ENCODE measurements at regions not wholly inside any gene's neighbourhood (a gene's known extent, or its start where the extent isn't known, plus 50 kb on each side); places are given as distances from the start of the nearest gene placed in this dataset.

GRCh38 chr4:187929024-187929423 lies 66.5 kb upstream of the ZFP42 start:
- Histone ChIP-seq H3K36me3 (ENCODE audit: control insufficient read depth in 1 of 2, insufficient read depth in 2 of 2, low read length in 2 of 2) (no peaks in the 10 kb centered on the region), H3K27ac (ENCODE audit: low read depth, low read length) (no peak overlapping the region), H3K9ac (ENCODE audit: low read depth in 1 of 2, low read length in 2 of 2) (no peak overlapping the region), H3K27me3 (ENCODE audit: control insufficient read depth in 1 of 2, insufficient read depth in 2 of 2, low read length in 2 of 2) (no peaks in the 10 kb centered on the region), H3K4me3 (ENCODE audit: low read depth in 1 of 2, low read length in 2 of 2) (no peak overlapping the region), H3K9me3 (ENCODE audit: control insufficient read depth in 1 of 2, low read length in 2 of 2) (peaks cover 0 to 3% of the 10 kb centered on the region in 2 donors), H3K4me1 (ENCODE audit: control insufficient read depth in 1 of 2, insufficient read depth in 2 of 2, low read length in 2 of 2) (no peaks in the 10 kb centered on the region)

- Histone ChIP-seq H3K27me3 (ENCODE audit: control insufficient read depth in 1 of 2, insufficient read depth in 2 of 2, low read length in 2 of 2) (no peaks in the 10 kb centered on the region), H3K36me3 (ENCODE audit: control insufficient read depth in 1 of 2, insufficient read depth in 2 of 2, low read length in 2 of 2) (no peaks in the 10 kb centered on the region), H3K27ac (ENCODE audit: low read depth, low read length) (no peak overlapping the region), H3K4me3 (ENCODE audit: low read depth in 1 of 2, low read length in 2 of 2) (no peak overlapping the region), H3K4me1 (ENCODE audit: control insufficient read depth in 1 of 2, insufficient read depth in 2 of 2, low read length in 2 of 2) (no peaks in the 10 kb centered on the region), H3K9ac (ENCODE audit: low read depth in 1 of 2, low read length in 2 of 2) (no peak overlapping the region), H3K9me3 (ENCODE audit: control insufficient read depth in 1 of 2, low read length in 2 of 2) (peaks cover 2 to 4% of the 10 kb centered on the region in 2 donors)
These were observed 60.8 kb upstream of the ZFP42 start for GRCh38 chr4:187934766-187935165.

GRCh38 chr4:187937557-187937956 lies 58.0 kb upstream of the ZFP42 start:
- H3K4me3 ChIP-seq (ENCODE audit: low read depth in 1 of 2, low read length in 2 of 2), result no peak overlapping the region
- H3K9me3 ChIP-seq (ENCODE audit: control insufficient read depth in 1 of 2, low read length in 2 of 2), result peaks cover 2 to 4% of the 10 kb centered on the region in 2 donors
- H3K27ac ChIP-seq (ENCODE audit: low read depth, low read length), result no peak overlapping the region
- H3K36me3 ChIP-seq (ENCODE audit: control insufficient read depth in 1 of 2, insufficient read depth in 2 of 2, low read length in 2 of 2), result no peaks in the 10 kb centered on the region
- no peaks in the 10 kb centered on the region for H3K4me1 ChIP-seq (ENCODE audit: control insufficient read depth in 1 of 2, insufficient read depth in 2 of 2, low read length in 2 of 2)
- H3K9ac ChIP-seq (ENCODE audit: low read depth in 1 of 2, low read length in 2 of 2), result no peak overlapping the region
- no peaks in the 10 kb centered on the region for H3K27me3 ChIP-seq (ENCODE audit: control insufficient read depth in 1 of 2, insufficient read depth in 2 of 2, low read length in 2 of 2)

GRCh38 chr4:187940299-187940698 lies 55.3 kb upstream of the ZFP42 start:
- H3K4me1 ChIP-seq (ENCODE audit: control insufficient read depth in 1 of 2, insufficient read depth in 2 of 2, low read length in 2 of 2), result no peaks in the 10 kb centered on the region
- H3K4me3 ChIP-seq (ENCODE audit: low read depth in 1 of 2, low read length in 2 of 2), result no peak overlapping the region
- no peaks in the 10 kb centered on the region for H3K36me3 ChIP-seq (ENCODE audit: control insufficient read depth in 1 of 2, insufficient read depth in 2 of 2, low read length in 2 of 2)
- H3K9ac ChIP-seq (ENCODE audit: low read depth in 1 of 2, low read length in 2 of 2), result no peak overlapping the region
- H3K27me3 ChIP-seq (ENCODE audit: control insufficient read depth in 1 of 2, insufficient read depth in 2 of 2, low read length in 2 of 2), result no peaks in the 10 kb centered on the region
- H3K27ac ChIP-seq (ENCODE audit: low read depth, low read length), result no peak overlapping the region
- peaks cover 2 to 4% of the 10 kb centered on the region in 2 donors for H3K9me3 ChIP-seq (ENCODE audit: control insufficient read depth in 1 of 2, low read length in 2 of 2)

GRCh38 chr4:187942968-187943367 lies 52.6 kb upstream of the ZFP42 start:
- no peaks in the 10 kb centered on the region for H3K27me3 ChIP-seq (ENCODE audit: control insufficient read depth in 1 of 2, insufficient read depth in 2 of 2, low read length in 2 of 2)
- no peak overlapping the region for H3K9ac ChIP-seq (ENCODE audit: low read depth in 1 of 2, low read length in 2 of 2)
- no peak overlapping the region for H3K4me3 ChIP-seq (ENCODE audit: low read depth in 1 of 2, low read length in 2 of 2)
- H3K27ac ChIP-seq (ENCODE audit: low read depth, low read length), result no peak overlapping the region
- H3K9me3 ChIP-seq (ENCODE audit: control insufficient read depth in 1 of 2, low read length in 2 of 2), result no peaks in the 10 kb centered on the region
- H3K36me3 ChIP-seq (ENCODE audit: control insufficient read depth in 1 of 2, insufficient read depth in 2 of 2, low read length in 2 of 2), result no peaks in the 10 kb centered on the region
- no peaks in the 10 kb centered on the region for H3K4me1 ChIP-seq (ENCODE audit: control insufficient read depth in 1 of 2, insufficient read depth in 2 of 2, low read length in 2 of 2)

GRCh38 chr4:187944179-187944578 lies 51.4 kb upstream of the ZFP42 start:
- no peak overlapping the region for H3K9ac ChIP-seq (ENCODE audit: low read depth in 1 of 2, low read length in 2 of 2)

More at GRCh38 chr4:187944179-187944578, 51.4 kb upstream of the ZFP42 start:
- no peaks in the 10 kb centered on the region for H3K36me3 ChIP-seq (ENCODE audit: control insufficient read depth in 1 of 2, insufficient read depth in 2 of 2, low read length in 2 of 2)
- H3K27ac ChIP-seq (ENCODE audit: low read depth, low read length), result no peak overlapping the region
- no peaks in the 10 kb centered on the region for H3K27me3 ChIP-seq (ENCODE audit: control insufficient read depth in 1 of 2, insufficient read depth in 2 of 2, low read length in 2 of 2)
- no peaks in the 10 kb centered on the region for H3K4me1 ChIP-seq (ENCODE audit: control insufficient read depth in 1 of 2, insufficient read depth in 2 of 2, low read length in 2 of 2)
- H3K9me3 ChIP-seq (ENCODE audit: control insufficient read depth in 1 of 2, low read length in 2 of 2), result no peaks in the 10 kb centered on the region
- no peak overlapping the region for H3K4me3 ChIP-seq (ENCODE audit: low read depth in 1 of 2, low read length in 2 of 2)

Data from duodenal mucosa (tissue), 2 donors.